ENCODE measurements at regions not wholly inside any gene's neighbourhood (a gene's known extent, or its start where the extent isn't known, plus 50 kb on each side); places are given as distances from the start of the nearest gene placed in this dataset.
A peak's percentile ranks its signal among the peaks of the same experiment; 100 is the strongest.

DNA sequence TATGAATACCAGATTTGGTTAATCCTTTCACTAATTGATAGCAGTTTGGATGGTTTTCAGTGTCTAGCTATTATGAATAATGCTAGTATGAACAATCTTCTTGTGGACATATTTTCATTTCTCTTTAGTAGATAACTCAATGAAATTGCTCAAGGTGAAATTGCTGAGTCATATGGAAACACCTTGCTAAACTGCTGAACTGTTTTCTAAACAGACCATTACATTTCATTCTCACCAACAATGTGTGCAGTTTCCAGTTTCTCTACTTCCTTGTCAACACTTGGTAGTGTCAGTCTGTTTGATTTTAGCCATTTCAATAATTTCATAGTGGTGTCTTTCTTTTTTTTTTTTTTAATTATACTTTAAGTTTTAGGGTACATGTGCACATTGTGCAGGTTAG lies 250.0 kb downstream of the HRH4 start:
- no peak overlapping the region for H3K4me3 ChIP-seq
- no peak for DNase-seq
- no peaks in the 10 kb centered on the region for H3K27me3 ChIP-seq
- H3K9me3 ChIP-seq: no peaks in the 10 kb centered on the region
- no peak overlapping the region for H3K27ac ChIP-seq
- intact Hi-C loops (cut with DNase I; ENCODE audit: low total_unique reads): no loop called here
- H3K4me1 ChIP-seq: no peaks in the 10 kb centered on the region
- H3K36me3 ChIP-seq: no peaks in the 10 kb centered on the region
- TF ChIP-seq, protein P1, sequence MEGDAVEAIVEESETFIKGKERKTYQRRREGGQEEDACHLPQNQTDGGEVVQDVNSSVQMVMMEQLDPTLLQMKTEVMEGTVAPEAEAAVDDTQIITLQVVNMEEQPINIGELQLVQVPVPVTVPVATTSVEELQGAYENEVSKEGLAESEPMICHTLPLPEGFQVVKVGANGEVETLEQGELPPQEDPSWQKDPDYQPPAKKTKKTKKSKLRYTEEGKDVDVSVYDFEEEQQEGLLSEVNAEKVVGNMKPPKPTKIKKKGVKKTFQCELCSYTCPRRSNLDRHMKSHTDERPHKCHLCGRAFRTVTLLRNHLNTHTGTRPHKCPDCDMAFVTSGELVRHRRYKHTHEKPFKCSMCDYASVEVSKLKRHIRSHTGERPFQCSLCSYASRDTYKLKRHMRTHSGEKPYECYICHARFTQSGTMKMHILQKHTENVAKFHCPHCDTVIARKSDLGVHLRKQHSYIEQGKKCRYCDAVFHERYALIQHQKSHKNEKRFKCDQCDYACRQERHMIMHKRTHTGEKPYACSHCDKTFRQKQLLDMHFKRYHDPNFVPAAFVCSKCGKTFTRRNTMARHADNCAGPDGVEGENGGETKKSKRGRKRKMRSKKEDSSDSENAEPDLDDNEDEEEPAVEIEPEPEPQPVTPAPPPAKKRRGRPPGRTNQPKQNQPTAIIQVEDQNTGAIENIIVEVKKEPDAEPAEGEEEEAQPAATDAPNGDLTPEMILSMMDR (IDR thresholded peaks at IDR 0.05): no peak
- TF ChIP-seq POLR2A (IDR thresholded peaks at IDR 0.05): no peak

DNA sequence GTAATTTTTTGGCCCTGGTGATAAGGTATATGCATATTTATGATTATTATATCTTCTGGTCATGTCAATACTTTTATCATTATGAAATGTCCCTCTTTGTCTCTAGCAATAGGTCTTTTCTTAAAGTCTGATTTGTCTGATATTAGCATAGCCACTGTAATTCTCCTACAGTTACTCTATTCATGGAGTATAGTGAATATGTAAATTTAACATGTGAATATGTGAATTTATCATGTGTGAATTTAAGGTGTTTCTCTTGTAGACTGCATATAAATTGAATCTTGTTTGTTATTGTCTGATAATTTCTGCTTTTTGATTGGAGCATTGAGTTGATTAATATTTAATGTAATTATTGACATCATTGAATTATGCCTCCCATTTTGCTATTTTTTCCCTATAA lies 259.4 kb downstream of the HRH4 start:
- intact Hi-C loops (cut with DNase I; ENCODE audit: low total_unique reads): no loop called here
- TF ChIP-seq, protein P1 (IDR thresholded peaks at IDR 0.05): no peak
- no peak for TF ChIP-seq POLR2A (IDR thresholded peaks at IDR 0.05)
- H3K9me3 ChIP-seq: no peaks in the 10 kb centered on the region
- DNase-seq: no peak
- no peak overlapping the region for H3K27ac ChIP-seq
- H3K36me3 ChIP-seq: no peaks in the 10 kb centered on the region
- H3K4me3 ChIP-seq: no peak overlapping the region
- no peaks in the 10 kb centered on the region for H3K4me1 ChIP-seq
- no peaks in the 10 kb centered on the region for H3K27me3 ChIP-seq

DNA sequence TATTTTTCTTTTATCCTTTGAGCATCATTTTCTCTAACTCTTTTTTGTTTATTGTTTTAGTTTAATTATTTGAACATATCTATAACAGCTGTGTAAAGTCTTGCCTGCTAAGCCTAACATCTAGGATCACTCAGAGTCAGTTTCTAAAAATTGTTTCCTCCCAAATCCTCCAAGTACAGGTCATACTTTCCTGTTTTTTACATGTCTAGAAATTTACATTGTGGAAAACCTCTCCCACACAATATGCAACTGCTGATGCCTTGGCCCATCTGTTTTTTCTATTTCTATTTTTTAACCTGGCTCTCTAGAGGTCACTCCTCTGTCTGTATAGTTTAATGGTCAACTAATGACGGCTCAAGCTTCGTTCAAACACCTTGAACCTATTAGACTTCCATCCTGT lies 261.0 kb downstream of the HRH4 start:
- intact Hi-C loops (cut with DNase I; ENCODE audit: low total_unique reads): no loop called here
- Histone ChIP-seq H3K4me1 (no peaks in the 10 kb centered on the region), H3K4me3 (no peak overlapping the region), H3K36me3 (no peaks in the 10 kb centered on the region), H3K27me3 (no peaks in the 10 kb centered on the region), H3K9me3 (no peaks in the 10 kb centered on the region), H3K27ac (no peak overlapping the region)
- no peak for TF ChIP-seq POLR2A (IDR thresholded peaks at IDR 0.05)
- TF ChIP-seq, protein P1 (IDR thresholded peaks at IDR 0.05): no peak
- DNase-seq: no peak

DNA sequence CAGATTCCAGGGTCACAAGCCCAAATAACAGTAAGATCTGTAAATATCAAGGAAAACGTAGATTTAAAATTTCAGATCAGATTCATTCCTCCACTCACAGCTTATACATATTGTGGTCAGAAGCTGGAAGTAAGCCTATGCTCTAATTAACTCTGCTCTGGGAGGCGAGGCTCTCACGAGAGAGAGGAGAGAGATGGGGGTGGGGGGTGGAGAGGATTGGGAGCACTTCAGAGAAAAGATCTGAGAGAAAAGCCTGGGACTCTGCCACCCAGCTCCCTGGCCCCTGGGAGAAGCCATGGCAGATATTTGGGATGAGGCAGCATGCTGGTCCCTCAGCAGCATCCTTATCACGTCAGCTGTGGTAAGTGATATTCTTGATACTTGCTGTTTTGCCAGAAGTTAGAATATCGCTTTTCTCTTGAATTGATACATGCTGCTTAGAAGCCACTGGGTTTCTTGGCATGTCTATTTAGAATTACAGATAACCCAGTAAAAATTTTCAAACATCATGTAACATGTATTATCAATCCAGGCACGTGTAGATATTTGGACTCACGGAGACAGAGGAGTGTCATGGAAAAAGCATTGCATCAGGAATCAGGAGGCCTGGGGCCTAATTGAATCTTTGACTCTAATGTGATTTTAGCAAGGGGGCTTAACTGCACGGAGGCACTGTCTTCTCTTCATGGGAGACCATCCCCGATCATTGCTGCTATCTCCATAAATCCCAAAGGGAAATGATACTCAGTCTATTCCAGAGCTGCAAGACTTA lies 265.4 kb downstream of the HRH4 start:
- Histone ChIP-seq H3K27me3 (no peaks in the 10 kb centered on the region), H3K9me3 (no peaks in the 10 kb centered on the region), H3K4me3 (no peak overlapping the region), H3K27ac (no peak overlapping the region), H3K4me1 (no peaks in the 10 kb centered on the region), H3K36me3 (no peaks in the 10 kb centered on the region)
- no peak for DNase-seq
- no peak for TF ChIP-seq POLR2A (IDR thresholded peaks at IDR 0.05)
- TF ChIP-seq, protein P1 (IDR thresholded peaks at IDR 0.05): no peak
- intact Hi-C loops (cut with DNase I; ENCODE audit: low total_unique reads): no loop called here

DNA sequence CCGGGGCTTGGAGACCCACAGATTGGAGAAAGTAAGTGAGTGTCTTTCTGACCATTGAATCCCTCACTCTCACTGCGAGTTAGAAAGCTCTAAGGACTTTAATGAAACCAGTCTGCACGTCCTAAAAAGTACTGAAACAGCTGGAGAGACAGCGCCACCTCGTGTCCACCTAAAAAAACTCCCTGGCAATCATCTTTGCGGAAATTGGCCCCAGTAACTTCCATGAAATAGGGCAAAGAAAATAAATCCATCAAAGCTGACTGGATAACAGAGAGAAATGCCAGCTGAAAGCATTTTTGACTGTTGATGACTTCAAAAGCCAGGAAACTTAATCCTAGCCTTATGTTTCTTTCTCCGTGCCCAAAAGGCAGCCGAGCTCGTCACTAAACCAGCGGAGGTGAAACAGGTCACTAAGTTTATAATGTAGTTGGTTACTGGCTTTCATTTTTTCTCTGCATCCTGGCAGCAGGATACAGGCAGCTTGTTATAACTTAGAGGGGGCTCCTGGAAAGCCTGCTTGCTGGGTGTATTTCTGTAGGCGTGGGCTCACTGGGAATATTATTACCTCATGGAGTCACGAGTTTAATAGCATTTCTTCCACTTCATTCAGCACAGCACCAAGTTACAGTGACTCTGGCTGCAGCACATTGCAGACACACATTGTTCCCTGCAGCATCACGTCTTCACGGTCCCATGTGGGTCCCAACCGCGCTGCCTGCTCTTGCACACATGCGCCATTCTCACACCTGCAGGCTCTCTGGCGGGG lies 266.5 kb downstream of the HRH4 start:
- TF ChIP-seq POLR2A (IDR thresholded peaks at IDR 0.05): no peak
- TF ChIP-seq, protein P1 (IDR thresholded peaks at IDR 0.05): peak; percentile 69 to 81 (median 75)
- peak; percentile 50 to 63 for DNase-seq
- no peaks in the 10 kb centered on the region for H3K9me3 ChIP-seq
- H3K4me3 ChIP-seq: no peak overlapping the region
- intact Hi-C loops (cut with DNase I; ENCODE audit: low total_unique reads): no loop called here
- no peak overlapping the region for H3K27ac ChIP-seq
- no peaks in the 10 kb centered on the region for H3K27me3 ChIP-seq
- H3K4me1 ChIP-seq: no peaks in the 10 kb centered on the region
- no peaks in the 10 kb centered on the region for H3K36me3 ChIP-seq

Measured in uterus (tissue), 3 donors.